Cardiac fibroblast (primary cell): ENCODE measurements at regions not wholly inside any gene's neighbourhood (a gene's known extent, or its start where the extent isn't known, plus 50 kb on each side); places are given as distances from the start of the nearest gene placed in this dataset.
A peak's percentile ranks its signal among the peaks of the same experiment; 100 is the strongest.

ENCODE experiments used
- DNase-seq, 2 donors: peaks; one replicate each; pipeline versions ENCODE4 v3.0.0 to v3.0.0-alpha.2; 2010; ENCODE audit warnings: low read depth in 2 of 2
- H3K4me3 ChIP-seq, 2 donors: replicated peaks in 1 of 2; 1 replicate in 1 of 2; 2 replicates in 1 of 2; pipeline ENCODE4 v1.5.1; 2011; ENCODE audit warnings: low read depth in 2 of 2, low read length in 2 of 2, mild to moderate bottlenecking in 2 of 2, moderate library complexity in 1 of 2
- TF ChIP-seq, protein P1 (sequence below): IDR thresholded peaks from one replicate; pipeline ENCODE4 v1.5.1; 2011; ENCODE audit warnings: low read depth, mild to moderate bottlenecking, low read length, inconsistent platforms

DNA sequence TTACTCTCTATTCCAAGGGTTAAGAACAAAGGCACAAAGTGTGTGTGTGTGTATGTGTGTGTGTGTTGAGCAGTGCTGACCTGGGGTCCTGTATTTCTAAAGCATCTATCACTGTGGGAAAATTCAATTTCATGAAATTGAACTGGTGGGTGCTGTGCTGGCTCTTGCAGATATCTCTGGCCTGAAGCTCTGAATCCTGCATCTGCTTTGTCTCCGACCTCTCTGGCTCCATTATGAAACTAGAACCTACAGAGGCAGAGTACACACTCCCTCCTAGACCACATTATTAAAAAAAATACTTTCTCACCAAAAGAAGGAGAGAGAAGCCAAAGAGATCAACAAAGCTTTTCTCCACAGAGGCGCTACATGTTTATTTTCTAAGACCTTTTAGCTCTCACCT is 88.4 kb upstream of the PDE4B start:
- TF ChIP-seq, protein P1, sequence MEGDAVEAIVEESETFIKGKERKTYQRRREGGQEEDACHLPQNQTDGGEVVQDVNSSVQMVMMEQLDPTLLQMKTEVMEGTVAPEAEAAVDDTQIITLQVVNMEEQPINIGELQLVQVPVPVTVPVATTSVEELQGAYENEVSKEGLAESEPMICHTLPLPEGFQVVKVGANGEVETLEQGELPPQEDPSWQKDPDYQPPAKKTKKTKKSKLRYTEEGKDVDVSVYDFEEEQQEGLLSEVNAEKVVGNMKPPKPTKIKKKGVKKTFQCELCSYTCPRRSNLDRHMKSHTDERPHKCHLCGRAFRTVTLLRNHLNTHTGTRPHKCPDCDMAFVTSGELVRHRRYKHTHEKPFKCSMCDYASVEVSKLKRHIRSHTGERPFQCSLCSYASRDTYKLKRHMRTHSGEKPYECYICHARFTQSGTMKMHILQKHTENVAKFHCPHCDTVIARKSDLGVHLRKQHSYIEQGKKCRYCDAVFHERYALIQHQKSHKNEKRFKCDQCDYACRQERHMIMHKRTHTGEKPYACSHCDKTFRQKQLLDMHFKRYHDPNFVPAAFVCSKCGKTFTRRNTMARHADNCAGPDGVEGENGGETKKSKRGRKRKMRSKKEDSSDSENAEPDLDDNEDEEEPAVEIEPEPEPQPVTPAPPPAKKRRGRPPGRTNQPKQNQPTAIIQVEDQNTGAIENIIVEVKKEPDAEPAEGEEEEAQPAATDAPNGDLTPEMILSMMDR, result no peak
- no peak for DNase-seq
- H3K4me3 ChIP-seq, result no peak overlapping the region

DNA sequence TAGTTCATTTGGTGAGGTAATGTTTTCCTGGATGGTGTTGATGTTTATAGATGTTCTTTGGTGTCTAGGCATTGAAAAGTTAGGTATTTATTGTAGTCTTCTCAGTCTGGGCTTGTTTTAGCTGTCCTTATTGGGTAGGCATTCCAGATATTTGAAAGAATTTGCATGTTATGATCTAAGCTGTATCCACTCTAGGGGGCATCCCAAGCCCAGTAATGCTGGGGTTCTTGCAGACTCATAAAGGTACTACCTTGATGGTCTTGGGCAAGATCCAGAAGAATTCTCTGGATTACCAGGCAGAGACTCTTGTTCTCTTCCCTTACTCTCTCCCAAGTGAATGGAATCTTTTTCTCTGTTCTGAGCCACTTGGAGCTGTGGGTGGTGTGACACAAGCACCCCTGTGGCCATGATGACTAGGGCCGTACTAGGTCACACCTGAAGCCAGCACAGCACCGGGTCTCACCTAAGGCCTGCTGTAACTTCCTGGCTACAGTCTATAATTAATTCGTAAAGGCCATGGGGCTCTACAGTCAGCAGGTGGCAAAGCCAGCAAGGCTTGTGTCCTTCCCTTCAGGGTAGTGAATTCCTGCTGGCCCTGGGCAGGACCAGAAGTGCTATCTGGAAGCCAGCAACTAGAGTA is 74.8 kb upstream of the PDE4B start:
- TF ChIP-seq, protein P1, result no peak
- no peak overlapping the region for H3K4me3 ChIP-seq
- peak; percentile 27 to 61 for DNase-seq

DNA sequence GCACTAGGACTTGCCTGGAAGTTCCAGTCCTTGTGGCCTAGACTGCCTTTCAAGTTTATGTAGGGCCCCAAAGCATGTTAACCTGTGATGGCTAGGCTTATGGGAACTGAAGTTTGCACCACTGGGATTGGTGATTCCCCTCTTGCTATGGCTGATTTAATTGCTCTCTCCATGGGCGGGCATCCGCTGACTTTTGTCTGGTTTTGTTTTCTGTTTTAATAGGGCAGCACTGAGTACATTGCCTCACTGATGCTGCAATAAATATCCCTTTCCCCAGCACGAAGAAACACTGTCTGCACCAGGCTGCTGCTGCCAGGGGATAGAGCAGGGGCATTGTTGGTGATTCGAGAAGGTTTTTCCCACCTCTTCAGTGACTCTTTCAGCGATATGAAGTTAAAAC is 73.3 kb upstream of the PDE4B start:
- no peak for DNase-seq
- TF ChIP-seq, protein P1, result no peak
- H3K4me3 ChIP-seq, result no peak overlapping the region

DNA sequence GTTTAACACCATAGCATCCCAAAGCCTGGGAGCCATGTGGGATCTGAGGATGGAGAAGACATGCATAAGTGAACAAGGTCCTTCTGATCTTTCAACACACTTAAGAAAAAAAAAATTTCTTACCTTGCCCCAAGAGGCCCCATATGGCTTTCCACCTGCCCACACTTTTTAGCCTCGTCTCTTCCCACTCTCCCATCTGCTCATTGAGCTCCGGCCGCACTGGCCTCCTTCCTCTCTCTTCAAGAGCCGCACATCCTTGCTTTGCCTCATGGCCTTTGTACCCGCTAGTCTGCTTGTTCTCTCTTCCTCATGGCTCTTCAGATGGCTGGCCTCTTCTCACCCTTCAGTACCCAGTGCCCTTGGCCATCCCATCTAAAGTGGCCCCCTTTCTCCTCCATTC is 70.2 kb upstream of the PDE4B start:
- TF ChIP-seq, protein P1, result no peak
- DNase-seq, result no peak

DNA sequence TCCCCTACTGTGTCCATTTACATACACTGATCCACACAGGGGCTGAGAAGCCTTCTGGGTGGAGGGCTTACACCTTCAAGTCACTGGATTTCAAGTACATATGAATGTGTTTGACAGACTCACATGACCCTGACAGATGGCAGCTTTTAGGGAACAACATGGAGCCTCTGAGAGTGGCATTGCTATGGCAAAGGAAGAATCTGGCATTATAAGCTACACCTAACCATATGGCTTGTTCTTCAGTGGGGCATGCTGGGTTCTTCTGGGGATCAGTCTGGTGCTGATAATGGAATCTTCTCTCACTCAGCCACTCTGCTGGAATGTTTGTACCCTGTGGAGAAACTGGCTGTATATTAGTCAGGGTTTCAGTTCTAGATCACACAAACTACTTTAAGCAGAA is 68.5 kb upstream of the PDE4B start:
- no peak for DNase-seq
- TF ChIP-seq, protein P1, result no peak
- H3K4me3 ChIP-seq, result no peak overlapping the region

More for the DNA sequence above, 70.2 kb upstream of the PDE4B start:
- H3K4me3 ChIP-seq, result no peak overlapping the region

DNA sequence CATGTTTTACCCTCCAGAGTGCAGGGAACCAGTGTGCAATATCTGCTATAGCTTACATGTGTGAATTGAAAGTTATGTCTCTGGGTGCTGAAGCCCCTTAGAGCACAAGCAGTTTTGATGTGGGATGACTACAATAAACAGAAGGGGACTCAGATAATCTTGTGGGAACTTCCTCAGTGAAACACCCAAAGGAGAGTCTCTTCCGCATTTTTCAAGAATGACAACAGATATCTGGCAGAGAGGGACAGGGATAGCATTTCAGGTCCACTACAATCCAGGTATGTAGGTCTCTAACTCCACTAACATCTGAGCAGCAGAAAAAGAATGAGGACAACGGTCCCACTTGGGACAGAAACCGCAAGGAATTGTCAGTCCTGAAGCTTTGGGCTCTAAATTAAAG is 67.6 kb upstream of the PDE4B start:
- TF ChIP-seq, protein P1, result no peak
- DNase-seq, result no peak
- no peak overlapping the region for H3K4me3 ChIP-seq

DNA sequence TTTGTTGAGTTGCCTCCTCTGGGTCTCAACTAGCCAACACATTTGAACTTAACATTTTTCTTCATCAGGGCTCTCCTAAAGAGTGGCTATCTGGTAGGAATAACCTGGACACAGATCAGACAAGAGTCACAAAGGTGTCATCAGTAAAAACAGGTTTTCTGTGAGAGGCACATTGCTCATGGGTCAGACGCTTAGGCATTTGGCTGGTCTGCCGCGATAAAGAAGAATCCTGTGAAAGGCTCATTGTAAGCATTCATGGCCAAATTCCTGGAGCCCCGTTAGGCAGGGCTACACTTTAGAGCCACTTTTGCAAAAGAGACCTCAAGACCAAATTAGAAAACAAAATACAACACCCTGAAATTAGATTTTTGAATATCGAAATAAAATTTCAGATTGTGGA is 64.2 kb upstream of the PDE4B start:
- no peak overlapping the region for H3K4me3 ChIP-seq
- TF ChIP-seq, protein P1, result no peak
- DNase-seq, result no peak
